ENCODE measurements at regions not wholly inside any gene's neighbourhood (a gene's known extent, or its start where the extent isn't known, plus 50 kb on each side); places are given as distances from the start of the nearest gene placed in this dataset.
A peak's percentile ranks its signal among the peaks of the same experiment; 100 is the strongest.
"Not testable (repeated sequence)": the region's sequence is repeated elsewhere in the genome, so short reads cannot be mapped to it uniquely, and the experiment has no call there.

DNA sequence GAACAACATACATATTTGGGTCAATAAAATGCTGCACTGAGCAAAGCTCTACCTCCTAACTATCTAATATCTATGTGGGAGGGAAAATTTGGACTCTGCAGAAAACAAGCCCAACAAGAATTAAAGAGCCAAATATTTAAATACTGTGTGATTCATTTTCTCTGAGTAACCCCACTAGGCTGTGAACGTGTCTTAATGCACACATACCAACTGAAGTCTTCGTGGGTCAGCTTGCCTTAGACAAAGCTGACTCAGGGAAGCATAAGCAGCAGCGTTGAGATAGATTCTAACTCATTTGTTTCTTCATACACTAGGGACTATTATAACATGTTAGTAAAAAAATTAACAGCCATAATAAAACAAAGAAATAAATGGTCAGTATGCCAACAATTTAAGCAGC is 114.3 kb downstream of the GJA1 start:
- no peak for DNase-seq

DNA sequence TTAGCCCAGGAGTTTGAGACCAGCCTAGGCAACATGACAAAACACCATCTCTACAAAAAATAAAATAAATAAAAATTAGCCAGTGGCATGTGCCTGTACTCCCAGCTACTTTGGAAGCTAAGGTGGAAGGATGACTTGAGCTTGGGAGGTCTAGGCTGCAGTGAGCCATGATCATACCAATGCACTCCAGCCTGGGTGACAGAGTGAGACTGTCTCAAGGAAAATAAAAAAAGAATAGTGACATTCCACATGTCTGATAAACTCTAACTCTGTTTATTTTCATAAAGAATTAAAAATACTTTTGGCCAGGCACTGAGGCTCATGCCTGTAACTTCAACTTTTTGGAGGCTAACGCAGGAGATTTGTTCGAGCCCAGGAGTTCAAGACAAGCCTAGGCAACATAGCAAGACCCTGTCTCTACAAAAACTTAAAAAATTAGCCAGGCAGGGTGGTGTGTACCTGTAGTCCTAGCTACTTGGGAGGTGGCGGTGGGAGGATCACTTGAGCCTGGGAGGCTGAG is 115.1 kb downstream of the GJA1 start:
- no peak for DNase-seq

DNA sequence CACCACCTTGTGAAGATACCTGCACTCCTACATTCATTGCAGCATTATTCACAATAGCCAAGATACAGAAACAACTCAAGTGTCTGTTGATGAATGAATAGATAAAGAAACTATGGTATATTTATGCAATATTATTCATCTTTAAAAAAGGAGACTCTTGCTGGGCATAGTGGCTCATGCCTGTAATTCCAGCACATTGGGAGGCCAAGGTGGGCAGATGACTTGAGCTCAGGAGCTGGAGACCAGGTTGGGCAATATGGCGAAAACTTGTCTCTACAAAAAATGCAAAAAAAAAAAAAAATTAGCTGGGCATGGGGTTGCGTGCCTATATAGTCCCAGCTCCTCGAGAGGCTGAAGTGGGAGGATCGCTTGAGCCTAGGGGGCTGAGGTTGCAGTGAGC is 119.8 kb downstream of the GJA1 start:
- no peak for DNase-seq

DNA sequence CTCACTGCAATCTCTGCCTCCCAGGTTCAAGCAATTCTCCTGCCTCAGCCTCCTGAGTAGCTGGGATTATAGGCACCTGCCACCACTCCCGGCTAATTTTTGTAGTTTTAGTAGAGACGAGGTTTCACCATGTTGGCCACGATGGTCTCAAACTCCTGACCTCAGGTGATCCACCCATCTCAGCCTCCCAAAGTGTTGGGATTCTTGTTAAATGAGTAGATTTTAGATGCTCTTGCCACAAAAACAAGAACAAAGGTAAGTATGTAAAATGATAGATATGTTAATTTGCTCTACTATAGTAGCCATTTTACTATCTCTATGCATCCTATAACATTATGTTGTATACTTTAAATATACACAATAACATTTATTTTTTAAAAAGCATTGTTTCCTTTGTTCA is 120.7 kb downstream of the GJA1 start:
- not testable (repeated sequence) for DNase-seq

DNA sequence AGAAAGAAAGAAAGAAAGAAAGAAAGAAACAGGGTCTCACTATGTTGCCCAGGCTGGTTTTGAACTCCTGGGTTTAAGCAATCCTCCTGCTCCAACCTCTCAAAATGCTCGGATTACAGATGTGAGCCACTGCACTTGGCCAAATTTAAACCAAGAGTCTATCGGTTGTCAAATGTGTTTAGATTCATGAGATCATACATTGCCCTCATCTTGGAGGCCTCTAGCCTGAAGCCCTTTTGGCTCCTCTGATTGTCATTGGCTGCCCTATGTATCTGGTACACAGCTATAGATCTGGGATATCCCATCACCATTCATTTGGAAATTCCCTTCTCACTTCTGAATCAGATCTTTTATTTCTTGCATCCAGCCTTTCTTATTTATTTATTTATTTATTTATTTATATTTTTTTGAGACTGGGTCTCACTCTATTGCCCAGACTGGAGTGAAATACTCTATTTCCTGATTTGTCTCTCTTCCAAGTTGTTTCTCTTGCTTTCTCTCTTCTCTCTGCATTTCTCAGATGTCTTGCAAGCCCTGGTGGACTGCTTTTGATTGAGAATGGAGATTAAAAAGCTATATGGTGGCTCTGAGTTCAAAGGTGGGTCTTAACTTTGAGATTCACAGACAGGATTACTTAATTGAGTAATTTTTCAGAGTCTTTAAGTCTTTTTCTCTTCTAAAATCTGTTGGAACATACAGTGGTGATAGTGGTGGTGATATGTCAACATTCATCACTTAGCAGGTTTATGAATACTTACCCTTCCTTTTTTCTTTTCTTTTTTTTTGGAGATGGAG is 121.9 kb downstream of the GJA1 start:
- no peak for DNase-seq

DNA sequence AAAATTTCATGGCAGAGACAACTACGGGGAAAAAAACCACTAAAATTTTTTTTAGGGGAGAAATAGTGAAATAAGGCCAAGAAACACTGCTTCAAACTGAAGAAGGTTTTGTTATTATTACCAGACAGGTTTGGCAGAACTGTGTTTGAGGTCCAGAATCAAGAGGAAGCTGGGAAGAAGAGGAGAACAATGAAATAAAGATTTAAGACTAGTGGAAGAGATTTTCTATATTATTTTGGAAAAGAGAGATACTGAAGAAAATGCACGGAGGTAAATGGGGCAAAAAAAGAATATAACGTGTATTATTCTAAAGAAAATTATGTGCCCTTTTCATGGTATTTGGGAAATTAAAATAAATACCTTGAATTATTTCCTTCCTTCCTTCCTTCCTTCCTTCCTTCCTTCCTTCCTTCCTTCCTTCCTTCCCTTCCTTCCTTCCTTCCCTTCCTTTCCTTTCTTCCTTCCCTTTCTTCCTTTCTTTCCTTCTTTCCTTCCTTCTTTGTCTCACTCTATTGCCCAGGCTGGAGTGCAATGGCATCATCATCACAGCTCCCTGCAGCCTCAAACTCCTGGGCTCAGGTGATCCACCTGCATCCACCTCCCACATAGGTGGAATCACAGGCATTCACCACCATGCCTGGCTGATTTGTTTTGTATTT is 124.3 kb downstream of the GJA1 start:
- DNase-seq, result no peak

DNA sequence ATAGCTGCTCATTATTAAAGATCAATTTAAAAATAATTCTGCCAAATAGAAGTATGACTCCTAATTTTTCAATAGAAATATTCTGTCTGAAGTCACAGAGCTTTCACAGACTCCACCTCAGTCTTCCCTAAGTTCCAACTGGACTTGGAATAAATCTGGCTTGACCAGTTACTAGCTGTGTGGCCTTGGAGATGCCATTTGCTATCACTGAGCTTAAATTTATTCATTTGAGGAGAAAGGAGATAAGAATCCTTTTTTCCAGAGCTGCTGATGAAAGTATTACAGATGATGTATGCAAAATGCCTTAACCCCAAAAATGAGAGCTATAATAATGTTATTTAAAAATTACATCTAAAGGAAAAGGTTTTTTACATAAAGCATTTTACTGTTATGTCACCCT is 125.0 kb downstream of the GJA1 start:
- no peak for DNase-seq

DNA sequence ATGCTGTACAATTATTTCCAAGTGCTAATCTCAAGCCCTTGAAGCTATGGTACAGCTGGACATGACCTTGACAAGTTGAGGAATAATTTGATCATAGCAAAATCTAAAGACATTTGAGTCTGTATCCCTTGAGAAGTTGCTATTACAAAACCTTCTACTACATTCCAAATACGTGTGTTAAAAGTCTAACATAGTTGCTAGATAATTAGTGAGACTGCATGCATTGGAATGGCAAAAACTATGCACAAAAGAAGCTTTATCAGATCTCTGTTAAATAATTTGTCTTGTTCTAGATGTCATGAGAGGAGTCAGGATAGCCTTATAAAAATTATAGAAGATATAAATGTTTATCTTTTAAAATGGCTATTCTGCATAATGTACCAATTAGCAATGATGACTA is 127.8 kb downstream of the GJA1 start:
- no peak for DNase-seq

DNA sequence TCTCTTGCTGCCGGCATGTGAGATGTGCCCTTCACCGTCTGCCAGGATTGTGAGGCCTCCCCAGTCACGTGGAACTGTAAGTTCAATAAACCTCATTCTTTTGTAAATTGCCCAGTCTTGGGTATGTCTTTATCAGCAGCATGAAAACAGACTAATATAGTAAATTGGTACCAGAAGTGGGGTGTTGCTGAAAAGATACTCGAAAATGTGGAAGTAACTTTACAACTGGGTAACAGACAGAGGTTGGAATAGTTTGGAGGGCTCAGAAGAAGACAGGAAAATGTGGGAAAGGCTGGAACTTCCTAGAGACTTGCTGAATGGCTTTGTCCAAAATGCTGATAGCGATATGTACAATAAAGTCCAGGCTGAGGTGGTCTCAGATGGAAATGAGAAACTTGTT is 129.1 kb downstream of the GJA1 start:
- DNase-seq, result not testable (repeated sequence)

DNA sequence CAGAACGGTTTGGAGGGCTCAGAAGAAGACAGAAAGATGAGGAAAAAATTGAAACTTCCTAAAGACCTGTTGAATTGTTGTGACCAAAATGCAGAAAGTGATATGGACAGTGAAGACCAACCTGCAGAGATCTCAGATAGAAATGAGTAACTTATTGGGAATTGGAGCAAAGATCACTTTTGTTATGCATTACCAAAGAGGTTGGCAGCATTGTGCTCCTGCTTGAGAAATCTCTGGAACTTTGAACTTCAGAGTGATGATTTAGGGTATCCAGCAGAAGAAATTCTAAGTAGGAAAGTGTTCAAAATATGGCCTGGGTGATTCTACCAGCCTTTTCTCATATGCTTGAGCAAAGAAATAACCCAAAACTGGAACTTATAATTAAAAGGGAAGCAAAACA is 136.0 kb downstream of the GJA1 start:
- no peak for DNase-seq

DNA sequence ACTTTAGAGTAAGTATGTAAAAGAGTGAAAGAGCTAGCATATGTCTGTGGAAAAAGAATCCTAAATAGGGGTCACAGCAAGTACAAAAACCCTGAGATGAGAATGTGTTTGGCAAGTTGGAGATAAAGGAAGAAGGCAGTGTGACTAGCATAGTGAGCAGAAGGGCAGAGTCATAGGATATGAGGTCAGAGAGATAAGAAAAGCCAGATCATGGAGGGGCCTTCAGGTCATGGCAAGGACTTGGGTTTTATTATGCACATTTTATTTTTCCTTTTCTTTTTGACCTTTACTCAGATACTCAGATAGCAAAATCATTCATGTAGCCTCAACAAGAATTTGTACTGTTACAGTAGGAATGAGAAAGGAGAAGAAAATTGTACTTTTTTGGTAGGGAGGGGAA is 138.0 kb downstream of the GJA1 start:
- peak in 1 of 2 donors; percentile 25 for DNase-seq

DNA sequence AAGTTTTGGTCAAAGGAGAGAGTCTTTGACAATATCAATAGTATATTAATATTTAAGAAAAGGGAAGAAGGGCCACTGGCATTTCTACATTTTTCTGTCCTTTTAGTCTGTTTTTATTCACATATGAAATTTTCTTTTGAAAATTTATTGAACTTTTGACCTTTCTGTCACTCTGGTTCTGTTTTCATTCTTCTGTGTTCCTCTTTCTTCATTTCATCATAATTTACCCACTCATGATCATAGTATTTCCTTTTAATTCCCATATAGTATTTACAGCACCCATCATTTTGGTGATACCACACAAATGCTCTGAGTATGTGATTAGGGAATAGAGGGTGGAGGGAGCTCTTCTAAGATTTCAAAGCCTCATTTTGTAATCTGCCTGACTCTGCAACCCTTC is 142.8 kb downstream of the GJA1 start:
- DNase-seq, result no peak

DNA sequence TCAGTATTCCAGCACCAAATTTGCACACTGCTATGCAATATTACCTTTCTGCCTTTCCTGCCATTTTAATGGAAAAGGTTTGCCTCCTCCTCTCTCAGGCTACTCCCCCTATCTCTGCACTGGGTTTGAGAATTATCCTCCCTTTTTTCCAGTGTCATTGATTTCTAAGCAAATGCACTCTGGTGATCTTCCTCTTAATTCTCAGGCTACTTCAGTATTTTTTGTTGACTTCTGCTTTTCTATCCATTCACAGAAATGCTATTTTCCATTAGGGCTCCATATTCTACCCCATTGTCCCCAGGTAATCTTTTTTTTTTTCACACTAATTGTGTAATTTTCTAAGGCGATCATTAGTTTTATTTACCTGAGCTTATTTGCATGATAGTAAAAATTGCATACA is 144.0 kb downstream of the GJA1 start:
- no peak for DNase-seq

DNA sequence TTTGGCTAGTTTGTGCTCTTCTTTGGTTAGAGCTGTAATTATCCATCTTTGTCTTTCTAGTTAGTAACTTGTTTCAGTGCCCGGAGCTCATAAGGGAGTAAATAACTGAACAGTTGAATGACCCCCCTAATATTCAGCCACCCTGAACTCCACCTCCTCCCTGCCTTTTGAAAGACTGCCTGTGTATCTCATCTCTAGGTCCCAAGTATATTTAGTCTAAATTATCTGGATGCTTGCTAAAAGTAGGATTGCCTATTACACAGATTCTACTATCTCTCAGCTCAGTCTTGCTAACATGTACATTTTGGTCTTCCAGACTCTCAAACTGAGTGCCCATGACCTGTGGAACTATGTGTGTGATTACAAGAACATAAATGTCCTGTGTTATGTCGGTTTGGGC is 145.9 kb downstream of the GJA1 start:
- DNase-seq, result no peak

DNA sequence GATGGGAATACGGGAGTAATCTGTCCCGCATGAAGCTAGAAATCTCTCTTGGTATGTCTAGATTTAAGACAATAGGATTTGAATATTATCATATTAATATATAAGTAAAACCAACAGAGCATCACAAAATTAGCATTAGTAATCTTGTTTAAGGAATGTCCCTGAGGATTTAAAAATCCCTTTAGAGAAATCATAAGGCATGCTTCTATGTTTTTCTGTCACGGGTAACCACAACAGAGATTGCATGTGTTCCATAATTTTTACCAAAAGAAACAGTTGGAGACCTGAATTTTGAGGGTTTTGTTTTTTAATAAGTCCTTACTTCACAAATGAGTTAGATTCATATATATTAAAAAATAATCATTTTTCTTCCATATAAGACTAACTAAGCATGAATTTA is 146.8 kb downstream of the GJA1 start:
- no peak for DNase-seq

DNA sequence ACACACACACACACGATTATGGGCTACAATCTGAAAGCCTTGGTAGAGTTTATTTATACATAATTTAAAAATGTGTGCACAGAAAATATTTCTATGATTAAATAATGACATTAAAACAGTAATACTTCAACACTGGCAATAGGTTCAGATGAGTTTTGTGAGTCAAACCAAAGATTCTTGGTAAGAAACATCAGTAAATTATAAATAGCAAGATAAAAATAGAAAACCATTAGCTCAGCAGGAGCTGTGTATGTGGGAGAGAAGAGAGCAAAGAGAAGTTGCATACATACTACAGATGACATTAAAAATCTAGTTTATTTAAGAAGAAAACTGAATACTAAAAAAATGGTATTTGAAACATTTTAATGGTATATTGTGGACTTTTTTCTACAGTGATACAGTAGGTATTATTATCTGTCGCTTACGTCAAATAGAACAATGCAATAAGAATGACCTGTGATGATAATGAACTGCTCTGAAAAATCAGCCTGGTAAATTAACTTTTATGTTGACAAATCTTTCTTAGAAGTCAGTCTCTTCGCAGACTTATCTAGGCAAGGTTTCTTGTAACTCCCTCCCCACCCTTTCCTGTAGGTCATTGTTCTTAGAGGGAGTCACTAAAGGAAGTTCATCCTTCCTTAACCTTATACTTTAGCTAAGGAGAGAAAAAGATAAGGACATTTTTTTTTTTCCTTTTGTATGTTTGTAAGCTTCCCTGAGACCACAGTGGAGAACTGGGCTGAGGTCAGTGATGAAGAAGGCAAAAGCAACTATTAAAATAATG is 149.3 kb downstream of the GJA1 start:
- DNase-seq, result no peak

DNA sequence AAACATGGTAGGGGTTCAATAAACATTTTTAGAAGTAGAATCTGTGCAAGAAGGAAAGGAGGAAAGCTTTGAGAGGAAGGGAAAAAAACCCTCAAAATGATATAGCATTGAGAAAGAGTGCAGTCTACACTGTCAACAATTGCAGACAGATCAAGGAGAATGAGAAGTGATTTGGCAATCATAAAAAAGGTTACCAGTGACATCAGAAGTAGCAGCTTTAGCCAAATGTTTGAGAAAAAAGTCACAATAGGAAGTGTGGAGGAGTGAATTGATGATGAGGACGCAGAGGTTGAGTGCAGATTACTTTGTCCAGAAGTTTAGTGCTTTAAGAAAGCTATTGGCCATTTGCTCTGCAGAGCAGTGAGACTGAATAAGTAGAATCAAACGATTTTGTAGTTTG is 155.0 kb downstream of the GJA1 start:
- DNase-seq, result no peak

DNA sequence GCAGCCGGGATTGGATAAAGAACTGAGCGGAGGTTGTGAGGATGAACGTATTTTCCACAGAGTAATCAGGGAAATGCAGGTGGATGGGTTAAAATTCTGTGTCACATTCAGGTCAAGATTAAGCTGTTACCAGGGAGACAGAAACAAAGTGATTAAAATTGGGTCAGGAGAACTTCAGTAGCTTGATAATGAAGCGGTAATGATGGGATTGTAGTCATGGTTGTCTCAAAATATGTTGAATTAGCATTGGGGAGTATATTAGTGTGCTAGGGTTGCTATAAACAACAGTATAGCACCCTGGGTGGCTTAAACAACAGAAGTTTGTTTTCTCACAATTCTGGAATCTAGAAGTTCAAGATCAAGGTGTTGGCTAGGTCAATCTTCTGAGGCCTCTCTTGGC is 155.5 kb downstream of the GJA1 start:
- no peak for DNase-seq

DNA sequence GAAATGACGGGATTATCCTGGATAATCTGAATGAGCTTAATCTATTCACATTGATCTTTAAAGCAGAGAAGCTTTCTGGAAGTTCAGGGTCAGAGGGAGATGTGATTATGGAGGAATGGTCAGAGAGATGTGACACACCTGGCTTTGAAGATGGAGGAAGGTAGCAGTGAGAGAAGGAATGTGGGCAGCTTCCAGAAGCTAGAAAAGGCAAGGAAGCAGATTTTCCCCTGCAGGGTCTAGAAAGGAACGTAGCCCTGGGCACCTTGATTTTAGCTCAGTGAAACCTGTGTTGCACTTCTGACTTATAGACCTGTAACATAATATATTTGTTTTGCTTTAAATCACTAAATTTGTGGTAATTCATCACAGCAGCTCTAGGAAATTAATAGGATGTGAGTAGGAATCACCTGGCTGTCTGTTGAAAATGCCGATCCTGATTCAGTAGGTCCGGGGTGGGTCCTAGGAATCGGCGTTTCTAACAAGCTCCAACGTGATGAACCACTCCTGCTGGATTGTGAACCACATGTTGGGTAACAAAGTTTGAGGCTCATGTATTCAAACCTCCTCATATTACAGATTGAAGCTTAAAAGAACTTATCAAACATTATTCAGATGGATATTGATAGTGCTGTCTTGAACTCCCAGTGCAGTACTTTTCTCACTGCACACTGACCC is 157.0 kb downstream of the GJA1 start:
- no peak for DNase-seq

DNA sequence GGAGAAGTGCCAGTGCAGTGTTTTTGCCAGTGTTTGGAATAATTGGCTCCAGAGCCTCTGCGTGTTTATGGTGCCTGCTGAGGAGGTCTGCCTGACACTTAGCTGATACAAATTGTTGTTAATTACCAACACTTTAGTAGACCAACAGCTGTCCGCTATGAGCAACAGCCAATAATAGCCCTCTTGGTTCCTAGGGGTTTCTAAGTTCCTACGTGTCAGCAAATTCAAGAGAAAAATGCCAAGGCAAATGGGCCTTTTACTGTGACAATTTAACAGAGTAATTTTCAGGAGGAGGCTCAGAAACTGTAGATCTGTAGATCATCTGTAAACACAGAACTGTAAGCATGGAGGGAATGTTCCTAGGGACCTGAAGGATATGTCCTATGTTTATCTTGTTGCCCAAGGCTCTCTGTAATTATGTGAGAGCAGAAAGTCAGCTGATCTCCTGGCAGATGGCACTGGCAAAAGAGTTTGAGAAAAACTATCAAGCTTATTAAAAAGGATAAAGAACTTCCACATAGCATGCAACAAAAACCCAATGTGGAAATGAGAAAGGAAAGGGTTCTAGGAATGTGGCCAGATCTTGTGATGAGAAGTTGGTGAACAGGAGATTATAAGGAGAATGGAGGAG is 157.7 kb downstream of the GJA1 start:
- DNase-seq, result no peak

DNA sequence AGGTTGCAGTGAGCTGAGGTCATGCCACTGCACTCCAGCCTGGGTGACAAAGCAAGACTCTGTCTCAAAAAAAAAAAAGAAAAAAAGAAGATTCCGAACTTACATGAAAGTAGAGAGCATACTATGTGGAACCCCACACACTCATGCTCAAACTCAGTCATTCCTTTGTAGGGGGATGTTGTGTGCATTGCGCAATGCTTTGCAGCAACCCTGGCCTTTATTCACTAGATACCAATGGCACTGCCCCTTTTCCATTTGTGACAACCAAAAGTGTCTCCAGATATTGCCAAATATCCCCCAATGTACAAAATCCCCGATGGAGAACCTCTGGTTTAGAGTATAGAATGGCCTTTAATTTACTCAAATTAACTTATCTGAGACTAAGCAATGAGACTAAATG is 158.6 kb downstream of the GJA1 start:
- no peak for DNase-seq

DNA sequence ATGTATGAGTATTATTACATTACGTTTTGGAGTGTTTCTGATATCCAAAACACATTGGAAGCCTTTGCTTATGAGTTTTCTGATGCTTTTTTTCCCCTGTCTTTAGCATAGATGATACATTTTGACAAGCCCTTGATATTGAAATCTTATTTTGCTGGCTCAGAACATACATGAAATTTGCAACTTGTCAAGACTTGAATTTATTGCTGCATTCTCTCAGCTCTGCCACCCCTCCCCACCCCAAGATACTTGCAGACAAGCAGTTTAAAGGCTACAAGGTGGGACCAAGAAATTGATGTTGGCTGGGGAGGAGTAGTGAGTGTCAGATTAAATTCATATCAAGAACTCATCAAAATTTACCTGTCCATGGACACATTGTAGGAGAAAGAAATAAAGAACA is 160.2 kb downstream of the GJA1 start:
- DNase-seq, result no peak

DNA sequence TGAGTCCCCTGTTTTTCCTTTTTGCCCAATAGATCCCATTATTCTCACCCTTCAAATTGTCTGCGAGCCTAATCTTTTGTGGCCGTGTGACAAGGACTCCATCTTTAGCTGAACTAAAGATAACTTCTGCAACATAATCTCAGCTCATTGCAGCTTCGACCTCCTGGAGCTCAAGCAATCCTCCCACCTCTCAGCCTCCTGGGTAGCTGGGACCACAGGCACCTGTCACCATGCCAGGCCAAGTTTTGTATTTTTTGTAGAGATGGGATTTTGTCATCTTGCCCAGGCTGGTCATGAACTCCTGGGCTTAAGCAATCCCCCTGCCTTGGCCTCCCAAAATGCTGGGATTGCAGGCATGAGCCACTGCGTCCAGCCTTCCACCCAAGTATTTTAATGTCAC is 161.0 kb downstream of the GJA1 start:
- DNase-seq, result no peak

All from bone marrow (tissue), 2 donors.